HFFc6 (cell line): ENCODE measurements at regions not wholly inside any gene's neighbourhood (a gene's known extent, or its start where the extent isn't known, plus 50 kb on each side); places are given as distances from the start of the nearest gene placed in this dataset.

Experiments
- DNase-seq: peaks from one replicate; pipeline ENCODE4 v3.0.0-alpha.2; 2018
- H3K27ac Mint-ChIP-seq: 2 replicates; pipeline ENCODE4 v1.8.0; 2020; ENCODE audit warnings: mild to moderate bottlenecking, mixed read lengths
- H3K27me3 Mint-ChIP-seq: 2 replicates; pipeline ENCODE4 v1.8.0; 2021; ENCODE audit warnings: mild to moderate bottlenecking, moderate library complexity, mixed read lengths; ENCODE audit not compliant: insufficient read depth
- H3K36me3 Mint-ChIP-seq: 2 replicates; pipeline ENCODE4 v1.8.0; 2021; ENCODE audit warnings: low read depth, mixed read lengths
- H3K4me1 Mint-ChIP-seq: 2 replicates; pipeline ENCODE4 v1.8.0; 2020; ENCODE audit warnings: low read depth, mixed read lengths
- H3K4me3 Mint-ChIP-seq: 2 replicates; pipeline ENCODE4 v1.8.0; 2020; ENCODE audit warnings: mild to moderate bottlenecking, moderate library complexity, mixed read lengths
- H3K9me3 Mint-ChIP-seq: 2 replicates; pipeline ENCODE4 v1.8.0; 2020; ENCODE audit warnings: mild to moderate bottlenecking, mixed read lengths
- CTCF ChIP-seq: fragments of 200-600 bp; sonication (generic); IDR thresholded peaks from 2 replicates; pipeline ENCODE4 v1.5.0; 2021; ENCODE audit warnings: antibody characterized with exemption, mild to moderate bottlenecking

- Mint-ChIP-seq H3K27me3 (no peaks in the 10 kb centered on the region), H3K4me1 (no peaks in the 10 kb centered on the region), H3K9me3 (peaks cover 5% of the 10 kb centered on the region), H3K36me3 (no peaks in the 10 kb centered on the region), H3K4me3 (no peak overlapping the region), H3K27ac (no peak overlapping the region)
- DNase-seq, result no peak
- TF ChIP-seq CTCF, result no peak
Measured at GRCh38 chr6:122214605-122215318, 184.7 kb upstream of the HSF2 start.

- no peak for TF ChIP-seq CTCF
- no peak overlapping the region for H3K27ac Mint-ChIP-seq
- no peaks in the 10 kb centered on the region for H3K27me3 Mint-ChIP-seq
- no peak overlapping the region for H3K4me3 Mint-ChIP-seq
- no peaks in the 10 kb centered on the region for H3K36me3 Mint-ChIP-seq
- no peaks in the 10 kb centered on the region for H3K4me1 Mint-ChIP-seq
- no peak for DNase-seq
- no peaks in the 10 kb centered on the region; the same call in 1 of the 2 replicates for H3K9me3 Mint-ChIP-seq
Measured at GRCh38 chr6:122220254-122220653, 179.2 kb upstream of the HSF2 start.

- no peak for TF ChIP-seq CTCF
- Mint-ChIP-seq H3K4me1 (no peaks in the 10 kb centered on the region), H3K9me3 (peaks cover 4% of the 10 kb centered on the region; the same call in 1 of the 2 replicates), H3K4me3 (no peak overlapping the region), H3K36me3 (no peaks in the 10 kb centered on the region), H3K27me3 (no peaks in the 10 kb centered on the region), H3K27ac (no peak overlapping the region)
- DNase-seq, result no peak
Measured at GRCh38 chr6:122222761-122223160, 176.7 kb upstream of the HSF2 start.

- no peaks in the 10 kb centered on the region for H3K4me1 Mint-ChIP-seq
- no peak overlapping the region for H3K4me3 Mint-ChIP-seq
- DNase-seq, result no peak
- H3K9me3 Mint-ChIP-seq, result peaks cover 4% of the 10 kb centered on the region; the same call in 1 of the 2 replicates
- H3K27me3 Mint-ChIP-seq, result no peaks in the 10 kb centered on the region
- TF ChIP-seq CTCF, result no peak
- no peak overlapping the region for H3K27ac Mint-ChIP-seq
- H3K36me3 Mint-ChIP-seq, result no peaks in the 10 kb centered on the region
Measured at GRCh38 chr6:122223251-122223650, 176.2 kb upstream of the HSF2 start.

- H3K36me3 Mint-ChIP-seq, result no peaks in the 10 kb centered on the region
- no peak for TF ChIP-seq CTCF
- H3K9me3 Mint-ChIP-seq, result peaks cover 31% of the 10 kb centered on the region
- no peak for DNase-seq
- no peaks in the 10 kb centered on the region for H3K4me1 Mint-ChIP-seq
- no peaks in the 10 kb centered on the region for H3K27me3 Mint-ChIP-seq
- H3K27ac Mint-ChIP-seq, result no peak overlapping the region
- no peak overlapping the region for H3K4me3 Mint-ChIP-seq
Measured at GRCh38 chr6:122238861-122239260, 160.6 kb upstream of the HSF2 start.
